ENCODE measurements at regions not wholly inside any gene's neighbourhood (a gene's known extent, or its start where the extent isn't known, plus 50 kb on each side); places are given as distances from the start of the nearest gene placed in this dataset.
A peak's percentile ranks its signal among the peaks of the same experiment; 100 is the strongest.

DNA sequence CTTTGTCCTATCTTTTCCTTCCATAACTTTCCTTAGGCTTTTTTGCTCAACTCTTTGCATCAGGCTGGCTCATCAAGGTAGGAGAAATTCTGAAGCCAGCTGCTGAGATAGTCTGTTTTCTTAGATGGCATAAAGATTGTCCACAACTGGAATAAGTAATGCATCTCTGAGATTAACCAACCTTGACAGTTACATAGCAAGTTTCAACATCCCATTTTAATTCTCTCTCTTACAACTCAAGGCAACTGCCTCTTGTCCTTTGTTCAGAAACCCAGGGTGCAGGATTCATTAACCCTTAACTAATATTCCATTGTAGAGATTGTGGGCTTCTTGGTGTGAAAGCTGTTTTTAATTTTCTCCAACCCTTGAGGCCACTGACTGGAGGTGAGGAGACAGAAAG, 239.2 kb downstream of the LACC1 start:
- intact Hi-C loops (cut with DNase I): no loop called here
- Histone ChIP-seq H3K9ac (ENCODE audit: low read length in 3 of 3) (no peak overlapping the region), H3K27ac (ENCODE audit: low read depth in 2 of 2, low read length in 2 of 2) (no peak overlapping the region), H3K9me3 (ENCODE audit: control insufficient read depth in 2 of 3, insufficient read depth in 1 of 3, low read length in 3 of 3) (peaks cover 0 to 2% (median 0%) of the 10 kb centered on the region in 3 donors), H3K4me1 (ENCODE audit: control insufficient read depth in 2 of 3, insufficient read depth in 2 of 3, low read depth in 1 of 3, low read length in 3 of 3) (peaks cover 5 to 36% (median 13%) of the 10 kb centered on the region in 3 donors), H3K27me3 (ENCODE audit: control insufficient read depth, insufficient read depth, low read length) (no peaks in the 10 kb centered on the region), H3K36me3 (ENCODE audit: control insufficient read depth in 2 of 3, insufficient read depth in 3 of 3, low read length in 3 of 3) (no peaks in the 10 kb centered on the region), H3K4me3 (ENCODE audit: low read length in 3 of 3) (no peak overlapping the region)
- FAIRE-seq: no peak
- TF ChIP-seq, protein P1, sequence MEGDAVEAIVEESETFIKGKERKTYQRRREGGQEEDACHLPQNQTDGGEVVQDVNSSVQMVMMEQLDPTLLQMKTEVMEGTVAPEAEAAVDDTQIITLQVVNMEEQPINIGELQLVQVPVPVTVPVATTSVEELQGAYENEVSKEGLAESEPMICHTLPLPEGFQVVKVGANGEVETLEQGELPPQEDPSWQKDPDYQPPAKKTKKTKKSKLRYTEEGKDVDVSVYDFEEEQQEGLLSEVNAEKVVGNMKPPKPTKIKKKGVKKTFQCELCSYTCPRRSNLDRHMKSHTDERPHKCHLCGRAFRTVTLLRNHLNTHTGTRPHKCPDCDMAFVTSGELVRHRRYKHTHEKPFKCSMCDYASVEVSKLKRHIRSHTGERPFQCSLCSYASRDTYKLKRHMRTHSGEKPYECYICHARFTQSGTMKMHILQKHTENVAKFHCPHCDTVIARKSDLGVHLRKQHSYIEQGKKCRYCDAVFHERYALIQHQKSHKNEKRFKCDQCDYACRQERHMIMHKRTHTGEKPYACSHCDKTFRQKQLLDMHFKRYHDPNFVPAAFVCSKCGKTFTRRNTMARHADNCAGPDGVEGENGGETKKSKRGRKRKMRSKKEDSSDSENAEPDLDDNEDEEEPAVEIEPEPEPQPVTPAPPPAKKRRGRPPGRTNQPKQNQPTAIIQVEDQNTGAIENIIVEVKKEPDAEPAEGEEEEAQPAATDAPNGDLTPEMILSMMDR (IDR thresholded peaks at IDR 0.05; ENCODE audit: borderline replicate concordance, extremely low read depth, insufficient read depth): no peak
- no peak for DNase-seq

DNA sequence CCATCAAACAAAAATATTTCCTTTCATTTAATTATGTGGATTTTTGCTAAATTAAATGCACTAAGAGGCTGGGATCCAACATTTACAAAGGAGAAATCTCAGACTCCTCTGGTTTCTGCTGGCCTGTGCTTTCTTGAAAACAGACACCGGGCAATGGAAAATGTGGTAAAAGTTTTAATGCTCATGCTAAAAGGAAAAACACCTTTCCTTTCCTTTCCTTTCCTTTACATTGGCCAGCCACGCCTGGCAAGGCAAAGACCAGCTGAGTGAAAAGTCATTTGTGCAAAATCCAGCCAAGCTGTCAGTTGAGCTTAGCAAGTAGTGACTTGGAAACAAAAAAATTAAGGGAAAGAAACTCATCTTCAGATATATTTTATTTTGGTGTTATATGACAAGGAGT, 240.3 kb downstream of the LACC1 start:
- TF ChIP-seq, protein P1 (IDR thresholded peaks at IDR 0.05; ENCODE audit: borderline replicate concordance, extremely low read depth, insufficient read depth): no peak
- H3K27ac ChIP-seq (ENCODE audit: low read depth in 2 of 2, low read length in 2 of 2): no peak overlapping the region
- no peak for FAIRE-seq
- no peak overlapping the region for H3K4me3 ChIP-seq (ENCODE audit: low read length in 3 of 3)
- DNase-seq: no peak
- peaks cover 5 to 33% (median 13%) of the 10 kb centered on the region in 3 donors for H3K4me1 ChIP-seq (ENCODE audit: control insufficient read depth in 2 of 3, insufficient read depth in 2 of 3, low read depth in 1 of 3, low read length in 3 of 3)
- H3K36me3 ChIP-seq (ENCODE audit: control insufficient read depth in 2 of 3, insufficient read depth in 3 of 3, low read length in 3 of 3): no peaks in the 10 kb centered on the region
- intact Hi-C loops (cut with DNase I): no loop called here
- H3K9me3 ChIP-seq (ENCODE audit: control insufficient read depth in 2 of 3, insufficient read depth in 1 of 3, low read length in 3 of 3): peaks cover 0 to 2% (median 0%) of the 10 kb centered on the region in 3 donors
- no peaks in the 10 kb centered on the region for H3K27me3 ChIP-seq (ENCODE audit: control insufficient read depth, insufficient read depth, low read length)
- no peak overlapping the region for H3K9ac ChIP-seq (ENCODE audit: low read length in 3 of 3)

DNA sequence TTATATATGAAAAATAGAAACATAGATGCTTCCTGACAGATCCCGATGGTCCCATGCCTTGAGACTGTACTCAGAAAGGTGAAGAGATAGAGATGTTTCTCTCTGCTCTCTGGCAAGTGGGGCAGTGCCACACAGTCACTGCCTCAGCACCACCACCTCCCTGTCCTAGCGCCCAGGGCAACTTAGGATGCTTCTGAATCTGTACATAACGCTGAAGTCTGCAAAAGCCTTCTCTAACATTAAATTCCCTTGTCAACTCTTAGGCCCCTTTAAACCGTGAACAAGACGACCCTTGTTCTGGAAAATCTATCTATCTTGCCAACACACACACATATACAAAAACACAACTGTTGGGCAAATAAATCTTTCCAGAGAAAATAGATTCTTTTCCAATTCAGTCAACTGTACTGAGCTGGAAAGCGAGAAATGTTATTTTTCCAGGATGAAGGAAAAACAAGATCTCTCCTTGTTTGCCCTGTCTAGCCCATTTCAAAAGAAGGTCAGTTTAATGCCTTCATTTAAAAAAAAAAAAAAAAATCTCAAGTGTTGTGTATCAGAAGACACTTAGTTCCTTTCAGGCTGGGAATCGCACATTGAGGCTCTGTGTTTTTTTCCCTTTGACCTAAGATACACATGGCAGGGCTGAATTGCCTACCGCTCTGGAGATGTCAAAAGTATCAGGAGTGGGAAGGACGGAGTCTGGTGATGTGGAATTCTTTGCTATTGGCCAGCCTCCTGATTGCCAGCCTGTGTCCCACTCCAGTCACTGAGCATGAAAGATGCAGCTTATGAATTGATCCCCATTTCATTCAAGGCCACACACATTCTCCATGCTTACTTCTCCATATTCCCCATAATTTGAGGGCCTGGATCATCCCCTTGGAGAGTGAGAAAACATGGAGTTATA, 241.4 kb downstream of the LACC1 start:
- Histone ChIP-seq H3K4me1 (ENCODE audit: control insufficient read depth in 2 of 3, insufficient read depth in 2 of 3, low read depth in 1 of 3, low read length in 3 of 3) (peaks cover 5 to 23% (median 10%) of the 10 kb centered on the region in 3 donors), H3K4me3 (ENCODE audit: low read length in 3 of 3) (no peak overlapping the region), H3K9me3 (ENCODE audit: control insufficient read depth in 2 of 3, insufficient read depth in 1 of 3, low read length in 3 of 3) (peaks cover 0 to 2% (median 0%) of the 10 kb centered on the region in 3 donors), H3K9ac (ENCODE audit: low read length in 3 of 3) (no peak overlapping the region), H3K27ac (ENCODE audit: low read depth in 2 of 2, low read length in 2 of 2) (no peak overlapping the region), H3K36me3 (ENCODE audit: control insufficient read depth in 2 of 3, insufficient read depth in 3 of 3, low read length in 3 of 3) (no peaks in the 10 kb centered on the region), H3K27me3 (ENCODE audit: control insufficient read depth, insufficient read depth, low read length) (no peaks in the 10 kb centered on the region)
- intact Hi-C loops (cut with DNase I): no loop called here
- TF ChIP-seq, protein P1 (IDR thresholded peaks at IDR 0.05; ENCODE audit: borderline replicate concordance, extremely low read depth, insufficient read depth): no peak
- DNase-seq (peak in 1 of 5 donors; percentile 66), FAIRE-seq (no peak)

All from kidney (tissue), 13 donors.